ENCODE measurements at regions not wholly inside any gene's neighbourhood (a gene's known extent, or its start where the extent isn't known, plus 50 kb on each side); places are given as distances from the start of the nearest gene placed in this dataset.

GRCh38 chr14:31965071-31965734 is 111.9 kb upstream of the ARHGAP5 start:
- no peak for DNase-seq (ENCODE audit: low read depth, low spot score)

- DNase-seq (ENCODE audit: low read depth, low spot score): no peak
These were observed 111.1 kb upstream of the ARHGAP5 start for GRCh38 chr14:31965735-31966598.

DNA sequence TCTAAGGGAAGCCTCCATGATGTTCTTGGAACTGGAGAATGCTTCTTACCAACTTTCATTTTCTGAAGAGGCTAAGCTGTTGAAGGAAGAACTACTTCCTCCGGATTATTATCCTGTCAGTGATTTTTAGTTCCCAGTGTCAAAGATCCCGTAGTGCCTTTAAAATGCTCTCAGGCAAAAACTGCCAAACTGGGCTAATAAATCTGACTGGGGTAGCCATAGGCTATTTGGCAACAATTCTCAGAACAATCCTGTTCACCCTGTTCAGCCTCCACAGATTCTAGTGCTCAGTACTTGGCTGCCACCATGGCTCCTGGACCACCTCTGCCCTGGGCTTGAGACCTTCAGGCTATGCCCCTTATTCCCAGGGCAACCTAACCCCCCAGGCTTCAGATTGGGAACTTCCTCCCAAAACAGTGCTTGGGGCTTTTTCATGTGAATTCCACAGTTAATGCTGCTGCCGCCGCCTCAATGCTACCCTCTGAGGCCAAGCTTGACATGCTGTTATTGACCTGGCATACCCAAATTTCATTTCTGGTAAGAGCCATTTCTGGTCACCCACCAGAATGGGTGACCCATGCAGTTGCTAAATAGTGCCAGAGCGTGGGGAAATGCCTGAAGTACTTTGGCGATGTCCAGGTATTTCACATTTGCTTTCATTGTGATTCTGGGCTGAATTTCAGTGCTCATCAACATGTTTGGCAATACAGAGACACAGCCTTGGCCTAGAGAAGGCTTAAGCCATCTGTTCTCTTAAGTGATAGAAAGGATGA is 110.0 kb upstream of the ARHGAP5 start:
- DNase-seq (ENCODE audit: low read depth, low spot score): no peak

GRCh38 chr14:31967669-31967975 is 109.5 kb upstream of the ARHGAP5 start:
- no peak for DNase-seq (ENCODE audit: low read depth, low spot score)

GRCh38 chr14:31968107-31968810 is 108.8 kb upstream of the ARHGAP5 start:
- no peak for DNase-seq (ENCODE audit: low read depth, low spot score)

DNA sequence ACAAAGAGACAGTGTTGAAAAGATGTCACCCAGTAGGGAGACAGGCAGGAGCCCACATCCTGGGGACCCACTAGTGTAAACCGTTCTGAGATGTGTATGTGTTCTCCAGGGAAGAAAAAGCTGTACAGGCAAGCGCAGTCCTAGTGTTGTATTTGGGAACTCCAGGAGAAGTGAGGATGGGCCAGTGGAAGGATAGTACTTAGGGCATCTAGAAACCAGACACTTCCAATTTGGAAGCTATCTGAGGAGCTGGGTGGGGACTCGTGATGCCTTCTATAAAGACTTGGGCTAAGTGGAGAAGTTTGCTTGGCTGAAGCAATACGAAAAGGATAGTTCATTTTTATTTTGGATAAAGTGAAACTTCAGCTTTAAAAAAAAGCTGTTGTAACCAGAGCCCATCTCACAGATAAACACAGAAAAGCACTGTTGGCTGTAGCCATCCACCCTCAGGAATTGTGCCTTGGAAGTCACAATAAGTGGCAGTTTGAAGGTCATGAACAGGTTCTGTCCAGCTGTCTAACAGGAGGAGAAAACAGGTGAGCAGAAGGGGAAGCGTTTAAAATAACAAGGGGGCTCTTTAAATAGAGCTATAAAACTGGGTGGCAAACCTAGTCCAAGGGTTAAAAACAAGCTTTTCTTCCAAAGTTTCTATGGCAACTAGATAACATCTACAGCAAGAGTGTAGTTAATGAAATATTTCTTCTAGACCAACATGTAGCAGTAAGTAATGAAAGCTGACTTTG is 108.0 kb upstream of the ARHGAP5 start:
- DNase-seq (ENCODE audit: low read depth, low spot score): no peak

DNA sequence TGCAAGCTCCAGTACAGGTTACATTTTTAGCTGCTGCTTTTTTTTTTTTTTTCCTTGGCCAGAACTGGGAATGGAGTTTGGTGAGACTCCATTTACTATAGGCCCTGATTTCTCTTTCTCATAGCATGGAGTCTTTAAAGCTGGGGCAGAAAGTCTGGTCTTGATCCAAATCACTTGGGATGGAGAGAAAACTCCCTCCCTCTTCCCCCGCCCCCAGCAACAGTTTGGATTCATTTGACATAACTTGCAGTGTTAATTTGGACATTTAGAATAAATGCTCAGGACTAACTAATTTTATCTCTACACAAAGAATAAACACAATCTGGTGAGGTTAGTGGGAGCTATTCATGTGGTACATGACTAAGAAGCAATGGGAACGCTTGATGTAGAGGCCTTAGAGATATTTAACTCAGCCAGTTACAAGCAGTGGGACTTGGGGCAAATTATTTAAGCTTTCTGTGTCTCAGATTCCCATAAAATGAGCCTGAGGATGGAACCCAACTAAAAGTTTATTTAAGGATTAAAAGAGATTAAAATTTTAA is 107.3 kb upstream of the ARHGAP5 start:
- no peak for DNase-seq (ENCODE audit: low read depth, low spot score)

DNA sequence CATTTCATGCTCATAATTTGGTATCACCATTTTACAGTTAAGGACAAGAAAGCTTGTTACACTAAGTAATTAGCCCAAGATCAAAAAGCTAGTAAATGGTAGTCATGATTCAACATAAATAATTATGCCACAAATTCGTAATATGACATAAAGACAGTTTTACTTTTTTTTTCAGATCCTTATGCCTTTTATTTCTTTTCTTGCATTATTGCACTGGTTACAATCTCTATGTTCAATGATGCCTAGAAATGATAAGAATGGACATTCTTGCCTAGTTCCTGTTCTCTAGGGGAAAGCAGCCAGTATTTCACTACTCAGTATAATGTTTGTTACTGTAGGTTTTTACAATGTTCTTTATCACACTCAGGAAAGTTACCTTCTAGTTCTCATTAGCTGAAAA is 106.4 kb upstream of the ARHGAP5 start:
- no peak for DNase-seq (ENCODE audit: low read depth, low spot score)

- no peak for DNase-seq (ENCODE audit: low read depth, low spot score)
These were observed 105.5 kb upstream of the ARHGAP5 start for GRCh38 chr14:31971612-31972011.

DNA sequence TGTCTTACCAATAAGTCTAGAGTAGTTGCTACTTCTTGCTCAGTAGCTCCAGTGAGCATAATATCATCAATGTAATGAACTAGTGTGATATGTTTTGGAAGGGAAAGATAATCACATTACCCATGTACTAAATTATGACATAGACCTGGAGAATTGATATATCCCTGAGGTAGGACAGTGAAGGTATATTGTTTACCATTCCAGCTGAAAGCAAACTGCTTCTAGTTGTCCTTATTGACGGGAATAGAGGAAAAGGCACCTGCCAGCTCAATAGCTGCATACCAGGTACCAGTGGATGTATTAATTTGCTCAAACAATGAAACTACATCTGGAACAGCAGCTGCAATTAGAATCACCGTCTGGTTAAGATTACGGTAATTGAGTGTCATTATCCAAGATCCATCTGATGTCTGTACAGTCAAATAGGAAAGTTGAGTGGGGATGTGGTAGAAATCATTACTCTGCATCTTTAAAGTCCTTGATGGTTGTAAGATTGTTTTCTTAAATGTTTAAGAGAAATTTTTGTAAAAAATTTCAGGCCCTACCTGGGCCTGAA is 100.0 kb upstream of the ARHGAP5 start:
- DNase-seq (ENCODE audit: low read depth, low spot score): no peak

- DNase-seq (ENCODE audit: low read depth, low spot score): no peak
These were observed 98.7 kb upstream of the ARHGAP5 start for GRCh38 chr14:31978423-31978822.

GRCh38 chr14:31982642-31983041 is 94.5 kb upstream of the ARHGAP5 start:
- no peak for DNase-seq (ENCODE audit: low read depth, low spot score)

DNA sequence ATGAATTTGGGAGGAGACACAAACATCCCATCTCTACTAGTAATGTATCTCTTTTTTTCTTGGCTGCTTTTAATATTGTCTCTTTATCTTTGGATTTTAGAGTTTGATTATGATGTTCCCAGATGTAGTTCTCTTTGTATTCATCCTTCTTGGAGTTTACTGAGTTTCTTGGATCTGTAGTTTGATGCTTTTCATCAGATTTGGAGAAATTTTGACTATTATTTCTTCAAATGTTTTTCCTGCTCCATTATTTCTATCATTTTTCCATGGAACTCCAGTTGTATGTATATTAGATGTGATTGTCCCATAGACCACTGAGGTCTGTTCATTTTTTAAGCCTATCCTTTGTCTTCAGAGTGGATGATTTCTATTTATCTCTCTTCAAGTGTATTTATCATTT is 90.7 kb upstream of the ARHGAP5 start:
- no peak for DNase-seq (ENCODE audit: low read depth, low spot score)

DNA sequence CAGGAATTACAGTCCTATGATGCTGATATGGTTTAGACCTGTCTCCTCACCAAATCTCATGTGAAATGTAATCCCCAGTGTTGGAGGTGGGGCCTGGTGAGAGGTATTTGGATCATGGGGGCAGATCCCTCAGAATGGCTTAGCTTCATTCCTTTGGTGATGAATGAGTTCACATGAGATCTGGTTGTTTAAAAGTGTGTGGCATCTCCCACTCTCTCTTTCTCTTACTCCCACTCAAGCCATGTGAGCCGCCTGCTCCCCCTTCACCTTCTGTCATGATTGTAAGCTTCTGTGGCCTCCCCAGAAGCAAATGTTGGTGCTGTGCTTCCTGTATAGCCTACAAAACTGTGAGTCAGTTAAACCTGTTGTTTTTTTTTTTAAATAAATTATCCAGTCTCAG is 89.4 kb upstream of the ARHGAP5 start:
- no peak for DNase-seq (ENCODE audit: low read depth, low spot score)

DNA sequence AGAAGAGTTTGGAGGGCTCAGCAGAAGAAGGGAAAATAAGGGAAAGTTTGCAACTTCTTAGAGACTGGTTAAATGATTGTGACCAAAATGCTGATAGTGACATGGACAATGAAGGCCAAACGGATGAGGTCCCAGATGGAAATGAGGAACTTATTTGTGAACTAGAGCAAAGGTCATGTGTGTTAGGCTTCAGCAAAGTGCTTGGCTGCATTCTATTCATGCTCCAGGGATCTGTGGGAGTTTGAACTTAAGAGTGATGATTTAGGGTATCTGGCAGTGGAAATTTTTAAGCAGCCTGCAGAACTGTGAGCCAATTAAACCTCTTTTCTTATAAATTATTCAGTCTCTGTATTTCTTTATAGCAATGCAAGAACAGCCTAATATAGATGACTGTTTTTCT is 88.9 kb upstream of the ARHGAP5 start:
- no peak for DNase-seq (ENCODE audit: low read depth, low spot score)

DNA sequence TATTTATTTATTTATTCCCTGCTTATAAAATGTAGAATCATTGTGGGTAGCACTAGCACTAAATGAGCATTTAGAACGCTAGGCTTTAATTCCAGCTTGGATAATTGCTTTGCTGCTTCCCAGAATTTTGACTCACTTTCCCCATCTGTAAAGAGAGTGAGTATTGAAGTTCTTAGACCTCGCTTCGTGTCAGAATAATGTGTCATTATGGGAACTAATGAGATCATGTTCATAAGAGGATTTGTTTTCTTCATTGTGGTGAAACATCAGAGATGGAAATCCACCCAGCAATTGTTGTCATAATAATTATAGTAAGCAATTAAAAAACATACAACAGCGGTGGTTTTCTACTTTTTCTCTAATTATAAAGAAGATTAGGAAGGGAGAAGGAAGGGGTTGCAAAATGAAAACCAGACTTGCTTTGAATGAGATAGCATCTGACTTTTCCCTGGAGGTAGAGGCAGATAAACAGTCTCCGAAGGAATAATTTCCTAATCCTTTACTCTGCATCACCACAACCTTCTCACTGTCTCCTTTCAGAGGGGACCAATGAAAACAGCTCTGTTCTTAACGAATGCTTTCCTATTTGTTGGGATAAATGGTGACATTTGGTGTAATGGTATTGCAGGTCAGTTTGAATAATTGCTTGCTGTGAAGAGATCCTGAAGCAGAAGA is 86.8 kb upstream of the ARHGAP5 start:
- no peak for DNase-seq (ENCODE audit: low read depth, low spot score)

- no peak for DNase-seq (ENCODE audit: low read depth, low spot score)
These were observed 86.1 kb upstream of the ARHGAP5 start for GRCh38 chr14:31990926-31991572.

- no peak for DNase-seq (ENCODE audit: low read depth, low spot score)
These were observed 85.1 kb upstream of the ARHGAP5 start for GRCh38 chr14:31992011-31992447.

DNA sequence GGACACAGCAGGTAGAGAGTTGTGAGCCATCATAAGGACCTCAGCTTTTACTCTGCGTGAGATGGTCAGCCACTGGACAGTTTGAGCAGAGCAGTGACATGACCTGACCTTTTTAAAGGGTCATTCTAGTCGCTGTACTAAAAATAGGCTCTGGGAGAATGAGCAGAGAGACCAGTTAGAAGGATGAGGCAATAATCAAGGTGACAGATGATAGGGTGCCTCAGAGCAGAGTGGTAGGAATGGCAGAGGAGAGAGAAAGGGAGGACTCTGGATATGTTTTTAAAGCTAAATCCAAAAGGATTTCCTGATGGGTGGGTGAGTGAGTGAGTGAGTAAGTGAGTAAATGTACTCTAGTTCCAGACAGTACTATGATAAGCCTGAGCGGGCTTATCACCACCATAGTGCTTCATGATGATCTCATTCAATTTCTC is 83.6 kb upstream of the ARHGAP5 start:
- no peak for DNase-seq (ENCODE audit: low read depth, low spot score)
